Gastrocnemius medialis (tissue), 4 donors: ENCODE measurements at regions not wholly inside any gene's neighbourhood (a gene's known extent, or its start where the extent isn't known, plus 50 kb on each side); places are given as distances from the start of the nearest gene placed in this dataset.

ENCODE experiments used
- ATAC-seq, 2 donors: fragments of 150-250 bp; one replicate each; pipeline ENCODE4 v1.9.1; 2016
- DNase-seq, 2 donors: peaks; one replicate each; pipeline ENCODE4 v3.0.0-alpha.2; 2019
- H3K27ac ChIP-seq, 4 donors: fragments of 200-600 bp; sonication (generic); 1 replicate in 1 of 4; 2 replicates in 3 of 4; pipeline ENCODE4 v1.5.1; 2016 to 2018; ENCODE audit warnings: mild to moderate bottlenecking in 2 of 4, moderate library complexity in 1 of 4
- H3K27me3 ChIP-seq, 3 donors: fragments of 200-600 bp; sonication (generic) in 2 of 3; 1 replicate in 1 of 3; 2 replicates in 2 of 3; pipeline versions ENCODE4 v1.5.1 to v1.6.0; 2016 to 2019; ENCODE audit warnings: mild to moderate bottlenecking in 1 of 3, moderate library complexity in 1 of 3
- H3K36me3 ChIP-seq, 2 donors: fragments of 200-600 bp; sonication (generic) in 1 of 2; one replicate each; pipeline ENCODE4 v1.5.1; 2017 to 2018
- H3K4me1 ChIP-seq, 2 donors: fragments of 200-600 bp; sonication (generic) in 1 of 2; one replicate each; pipeline ENCODE4 v1.5.1; 2016 to 2017; ENCODE audit warnings: mild to moderate bottlenecking in 2 of 2
- H3K4me3 ChIP-seq, 4 donors: fragments of 200-600 bp; sonication (generic) in 3 of 4; 1 replicate in 1 of 4; 2 replicates in 3 of 4; pipeline ENCODE4 v1.5.1; 2016 to 2019; ENCODE audit warnings: mild to moderate bottlenecking in 2 of 4
- H3K9me3 ChIP-seq, 3 donors: fragments of 200-600 bp; sonication (generic) in 2 of 3; 1 replicate in 1 of 3; 2 replicates in 2 of 3; pipeline ENCODE4 v1.5.1; 2016 to 2019
- CTCF ChIP-seq, 5 experiments: fragments of 450-650 bp in 3 of 5; fragments of 200-600 bp in 2 of 5; sonication (generic) in 2 of 5; IDR thresholded peaks in 4 of 5; conservative IDR thresholded peaks in 1 of 5; 1 replicate in 4 of 5; 2 replicates in 1 of 5; pipeline ENCODE4 v1.5.1; 2016 to 2019; ENCODE audit warnings: antibody characterized with exemption in 5 of 5, mild to moderate bottlenecking in 3 of 5, moderate library complexity in 3 of 5
- POLR2A ChIP-seq, 2 donors: fragments of 450-650 bp; IDR thresholded peaks; one replicate each; pipeline ENCODE4 v1.6.1; 2017; ENCODE audit warnings: antibody characterized with exemption in 2 of 2, mild to moderate bottlenecking in 2 of 2, moderate library complexity in 2 of 2
- in situ Hi-C, 4 donors: fragments of 200-750 bp; cut with MboI; loops; one replicate each; pipeline versions ENCODE4 v1.15.0 to v1.8.0; 2017; ENCODE audit warnings: low sequenced_read_pairs in 4 of 4
- intact Hi-C: fragments of 100-400 bp; cut with DNase I; formaldehyde crosslinking; loops from one replicate; pipeline ENCODE4 v1.15.1; 2023; ENCODE audit warnings: low total_unique reads

GRCh38 chr12:19761463-19761862, 322.2 kb downstream of the AEBP2 start:
- H3K27ac ChIP-seq, result no peak overlapping the region
- DNase-seq (no peak), ATAC-seq (no peak)
- intact Hi-C loops, result no loop called here
- no peaks in the 10 kb centered on the region for H3K27me3 ChIP-seq
- no peaks in the 10 kb centered on the region for H3K36me3 ChIP-seq
- in situ Hi-C loops, result no loop called here
- no peak overlapping the region for H3K4me3 ChIP-seq
- H3K4me1 ChIP-seq, result no peaks in the 10 kb centered on the region
- no peaks in the 10 kb centered on the region for H3K9me3 ChIP-seq
- TF ChIP-seq CTCF (IDR thresholded peaks at IDR 0.05 in 4 of 5, conservative IDR thresholded peaks at IDR 0.05 in 1 of 5) (no peak), POLR2A (IDR thresholded peaks at IDR 0.05) (no peak)

DNA sequence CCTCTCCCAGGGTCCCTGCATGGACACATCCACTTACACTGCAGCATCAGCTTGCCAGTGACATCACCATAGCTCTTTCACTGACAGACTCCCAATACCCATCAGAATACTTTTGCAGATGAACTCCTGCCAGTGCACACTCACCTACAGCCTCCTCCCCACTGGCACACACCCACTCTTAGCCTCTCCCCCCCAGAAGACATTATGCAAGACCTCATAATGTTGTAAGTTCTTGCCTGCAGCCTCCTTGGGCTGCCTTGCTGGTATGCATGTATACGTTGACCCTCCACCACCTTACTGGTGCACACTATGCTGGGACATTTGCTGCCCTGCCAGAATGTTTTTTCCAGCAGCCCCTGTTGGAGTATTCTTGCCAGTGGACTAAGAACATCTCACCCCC, 324.2 kb downstream of the AEBP2 start:
- Histone ChIP-seq H3K4me1 (no peaks in the 10 kb centered on the region), H3K27ac (no peak overlapping the region), H3K36me3 (no peaks in the 10 kb centered on the region), H3K27me3 (no peaks in the 10 kb centered on the region), H3K9me3 (no peaks in the 10 kb centered on the region), H3K4me3 (no peak overlapping the region)
- intact Hi-C loops, result no loop called here
- no peak for ATAC-seq
- in situ Hi-C loops, result no loop called here
- no peak for DNase-seq
- TF ChIP-seq CTCF (IDR thresholded peaks at IDR 0.05 in 4 of 5, conservative IDR thresholded peaks at IDR 0.05 in 1 of 5), result no peak

- no peaks in the 10 kb centered on the region for H3K9me3 ChIP-seq
- no peaks in the 10 kb centered on the region for H3K27me3 ChIP-seq
- TF ChIP-seq CTCF (IDR thresholded peaks at IDR 0.05 in 4 of 5, conservative IDR thresholded peaks at IDR 0.05 in 1 of 5), result no peak
- TF ChIP-seq POLR2A (IDR thresholded peaks at IDR 0.05), result no peak
- intact Hi-C loops, result no loop called here
- no peak overlapping the region for H3K27ac ChIP-seq
- ATAC-seq (no peak), DNase-seq (no peak)
- no peaks in the 10 kb centered on the region for H3K4me1 ChIP-seq
- in situ Hi-C loops, result no loop called here
- H3K4me3 ChIP-seq, result no peak overlapping the region
- no peaks in the 10 kb centered on the region for H3K36me3 ChIP-seq
These were observed 325.1 kb downstream of the AEBP2 start for GRCh38 chr12:19764408-19764807.

DNA sequence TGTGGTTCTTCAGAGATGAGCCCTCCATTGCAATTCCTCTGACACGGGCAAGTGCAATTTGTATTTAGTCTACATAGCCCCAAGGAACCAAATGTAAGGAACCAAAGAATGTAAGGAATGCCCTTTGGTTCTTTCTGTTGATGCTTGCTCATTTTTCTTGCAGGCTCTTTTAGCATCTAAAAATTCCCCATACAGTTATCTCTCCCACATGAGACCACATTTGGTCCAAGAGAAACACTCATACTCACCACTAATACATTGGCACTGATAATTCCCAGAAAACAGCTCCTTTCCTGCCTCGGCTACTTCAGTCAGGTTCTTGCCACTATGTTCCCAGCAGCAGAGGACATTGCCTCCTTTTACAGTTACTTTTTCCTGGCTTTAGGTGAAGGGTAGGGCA, 332.6 kb downstream of the AEBP2 start:
- ATAC-seq (no peak), DNase-seq (no peak)
- H3K4me3 ChIP-seq, result no peak overlapping the region
- no peak overlapping the region for H3K27ac ChIP-seq
- H3K4me1 ChIP-seq, result no peaks in the 10 kb centered on the region
- no peaks in the 10 kb centered on the region for H3K27me3 ChIP-seq
- H3K36me3 ChIP-seq, result no peaks in the 10 kb centered on the region
- no peak for TF ChIP-seq POLR2A (IDR thresholded peaks at IDR 0.05)
- H3K9me3 ChIP-seq, result no peaks in the 10 kb centered on the region
- in situ Hi-C loops (no loop called here), intact Hi-C loops (no loop called here)

GRCh38 chr12:19772776-19773175, 333.5 kb downstream of the AEBP2 start:
- Histone ChIP-seq H3K36me3 (no peaks in the 10 kb centered on the region), H3K4me3 (no peak overlapping the region), H3K27me3 (no peaks in the 10 kb centered on the region), H3K27ac (no peak overlapping the region), H3K4me1 (no peaks in the 10 kb centered on the region), H3K9me3 (no peaks in the 10 kb centered on the region)
- ATAC-seq (no peak), DNase-seq (no peak)
- in situ Hi-C loops, result no loop called here
- TF ChIP-seq CTCF (IDR thresholded peaks at IDR 0.05 in 4 of 5, conservative IDR thresholded peaks at IDR 0.05 in 1 of 5), result no peak
- TF ChIP-seq POLR2A (IDR thresholded peaks at IDR 0.05), result no peak
- intact Hi-C loops, result no loop called here
